ENCODE measurements at regions not wholly inside any gene's neighbourhood (a gene's known extent, or its start where the extent isn't known, plus 50 kb on each side); places are given as distances from the start of the nearest gene placed in this dataset.

DNA sequence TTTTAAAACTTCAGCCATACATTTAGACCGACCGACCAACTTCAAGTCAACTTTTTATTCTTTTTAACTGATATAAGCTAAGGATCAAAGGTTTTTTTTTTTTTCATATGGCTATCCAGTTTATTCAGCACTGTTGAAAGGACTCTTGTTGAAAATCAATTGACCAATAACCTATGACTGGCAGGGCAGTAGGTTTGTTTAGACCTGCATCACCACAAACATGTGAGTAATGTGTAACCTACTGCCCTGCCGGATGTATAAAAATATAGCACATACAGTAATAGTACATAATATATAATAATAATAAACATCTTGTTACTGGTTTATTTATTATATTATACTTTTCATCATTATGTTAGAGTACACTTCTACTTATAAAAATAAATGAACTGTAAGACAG, 434.6 kb upstream of the SEMA3A start:
- TF ChIP-seq POLR2AphosphoS5 (IDR thresholded peaks at IDR 0.05): no peak
- no peak for TF ChIP-seq POLR2A (IDR thresholded peaks at IDR 0.05)
- TF ChIP-seq, protein P1, sequence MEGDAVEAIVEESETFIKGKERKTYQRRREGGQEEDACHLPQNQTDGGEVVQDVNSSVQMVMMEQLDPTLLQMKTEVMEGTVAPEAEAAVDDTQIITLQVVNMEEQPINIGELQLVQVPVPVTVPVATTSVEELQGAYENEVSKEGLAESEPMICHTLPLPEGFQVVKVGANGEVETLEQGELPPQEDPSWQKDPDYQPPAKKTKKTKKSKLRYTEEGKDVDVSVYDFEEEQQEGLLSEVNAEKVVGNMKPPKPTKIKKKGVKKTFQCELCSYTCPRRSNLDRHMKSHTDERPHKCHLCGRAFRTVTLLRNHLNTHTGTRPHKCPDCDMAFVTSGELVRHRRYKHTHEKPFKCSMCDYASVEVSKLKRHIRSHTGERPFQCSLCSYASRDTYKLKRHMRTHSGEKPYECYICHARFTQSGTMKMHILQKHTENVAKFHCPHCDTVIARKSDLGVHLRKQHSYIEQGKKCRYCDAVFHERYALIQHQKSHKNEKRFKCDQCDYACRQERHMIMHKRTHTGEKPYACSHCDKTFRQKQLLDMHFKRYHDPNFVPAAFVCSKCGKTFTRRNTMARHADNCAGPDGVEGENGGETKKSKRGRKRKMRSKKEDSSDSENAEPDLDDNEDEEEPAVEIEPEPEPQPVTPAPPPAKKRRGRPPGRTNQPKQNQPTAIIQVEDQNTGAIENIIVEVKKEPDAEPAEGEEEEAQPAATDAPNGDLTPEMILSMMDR (IDR thresholded peaks at IDR 0.05): no peak
- no peak for TF ChIP-seq EP300 (IDR thresholded peaks at IDR 0.05)
- no peak for DNase-seq
- WGBS, 2 donors: 95% methylated on average over 3 of the region's 3 CpGs
- H3K9me3 ChIP-seq: no peaks in the 10 kb centered on the region
- no peak overlapping the region for H3K27ac ChIP-seq
- H3K27me3 ChIP-seq: no peaks in the 10 kb centered on the region
- no peak overlapping the region for H3K4me3 ChIP-seq
- H3K36me3 ChIP-seq: no peaks in the 10 kb centered on the region
- intact Hi-C loops (cut with DNase I): no loop called here
- H3K4me1 ChIP-seq: no peaks in the 10 kb centered on the region

DNA sequence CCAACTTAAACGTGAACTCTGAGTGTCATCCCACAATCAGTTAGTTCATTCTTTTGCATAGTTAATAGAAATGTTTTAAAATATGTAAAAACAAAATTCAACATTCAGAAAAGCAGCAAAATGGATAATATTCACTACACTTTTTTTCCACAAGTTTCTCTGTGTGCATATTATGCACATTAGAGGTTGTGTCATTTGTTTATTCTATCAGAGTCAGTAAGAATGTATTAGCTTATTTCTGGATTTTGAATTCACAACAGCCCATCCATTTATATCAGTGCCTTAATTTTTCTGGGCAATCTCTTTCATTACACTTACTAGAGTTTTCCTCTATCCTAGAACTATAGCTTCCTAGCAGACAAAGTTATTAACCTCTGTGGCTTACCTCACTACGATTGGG, 432.7 kb upstream of the SEMA3A start:
- intact Hi-C loops (cut with DNase I): no loop called here
- WGBS, 2 donors: 38 to 60% methylated on average over 2 of the region's 2 CpGs
- Histone ChIP-seq H3K27me3 (no peaks in the 10 kb centered on the region), H3K36me3 (no peaks in the 10 kb centered on the region), H3K4me3 (no peak overlapping the region), H3K27ac (no peak overlapping the region), H3K9me3 (no peaks in the 10 kb centered on the region), H3K4me1 (no peaks in the 10 kb centered on the region)
- DNase-seq: no peak
- TF ChIP-seq POLR2A (IDR thresholded peaks at IDR 0.05) (no peak), EP300 (IDR thresholded peaks at IDR 0.05) (no peak)

DNA sequence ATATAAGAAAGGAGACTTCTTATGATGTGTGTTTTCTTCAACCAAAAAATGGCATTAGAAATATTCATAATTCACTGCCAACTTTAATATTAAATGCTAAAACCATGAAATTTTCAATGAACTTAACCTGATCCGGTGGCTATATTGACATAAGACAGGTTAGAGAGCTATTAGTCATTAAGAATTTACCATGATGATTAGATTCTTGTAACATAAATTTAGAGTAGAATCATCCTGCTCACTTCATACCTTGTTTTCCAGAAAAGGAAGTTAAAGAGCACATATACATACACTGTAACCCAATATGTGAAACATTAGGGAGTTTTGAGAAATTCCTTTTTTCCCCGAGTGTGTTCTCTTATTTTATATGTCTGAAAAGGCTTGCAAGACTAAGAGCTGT, 430.3 kb upstream of the SEMA3A start:
- H3K4me3 ChIP-seq: no peak overlapping the region
- no peak for TF ChIP-seq POLR2A (IDR thresholded peaks at IDR 0.05)
- no peak for TF ChIP-seq POLR2AphosphoS5 (IDR thresholded peaks at IDR 0.05)
- no peak for TF ChIP-seq EP300 (IDR thresholded peaks at IDR 0.05)
- TF ChIP-seq, protein P1 (IDR thresholded peaks at IDR 0.05): no peak
- H3K36me3 ChIP-seq: no peaks in the 10 kb centered on the region
- 65 to 90% methylated on average over 2 of the region's 2 CpGs for WGBS, 2 donors
- H3K27me3 ChIP-seq: no peaks in the 10 kb centered on the region
- H3K9me3 ChIP-seq: no peaks in the 10 kb centered on the region
- DNase-seq: no peak
- H3K4me1 ChIP-seq: no peaks in the 10 kb centered on the region
- H3K27ac ChIP-seq: no peak overlapping the region
- intact Hi-C loops (cut with DNase I): no loop called here

DNA sequence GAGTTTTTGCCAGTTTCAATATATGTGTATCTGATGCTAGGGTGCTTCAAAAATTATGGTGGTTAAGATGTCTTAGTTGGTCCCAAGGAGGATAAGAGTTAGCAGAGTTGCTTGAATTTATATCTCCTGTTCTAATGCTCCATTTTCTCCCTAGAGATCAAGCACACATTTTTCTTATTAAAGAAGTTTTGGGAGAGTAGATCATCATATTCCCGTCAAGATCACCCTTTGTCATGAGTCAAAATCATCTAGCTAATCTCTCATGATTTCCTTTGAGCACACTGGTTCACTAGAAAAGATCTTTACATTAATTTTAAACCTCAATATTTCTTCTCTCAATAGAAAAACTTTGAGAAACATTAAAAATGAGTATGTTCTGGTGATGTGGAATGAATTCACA, 429.9 kb upstream of the SEMA3A start:
- Histone ChIP-seq H3K4me1 (no peaks in the 10 kb centered on the region), H3K36me3 (no peaks in the 10 kb centered on the region), H3K27me3 (no peaks in the 10 kb centered on the region), H3K4me3 (no peak overlapping the region), H3K27ac (no peak overlapping the region), H3K9me3 (no peaks in the 10 kb centered on the region)
- WGBS, 2 donors: 61 to 84% methylated on average over 1 of the region's 1 CpG
- TF ChIP-seq POLR2AphosphoS5 (IDR thresholded peaks at IDR 0.05): no peak
- TF ChIP-seq, protein P1 (IDR thresholded peaks at IDR 0.05): no peak
- no peak for TF ChIP-seq EP300 (IDR thresholded peaks at IDR 0.05)
- no peak for TF ChIP-seq POLR2A (IDR thresholded peaks at IDR 0.05)
- intact Hi-C loops (cut with DNase I): no loop called here
- DNase-seq: no peak

DNA sequence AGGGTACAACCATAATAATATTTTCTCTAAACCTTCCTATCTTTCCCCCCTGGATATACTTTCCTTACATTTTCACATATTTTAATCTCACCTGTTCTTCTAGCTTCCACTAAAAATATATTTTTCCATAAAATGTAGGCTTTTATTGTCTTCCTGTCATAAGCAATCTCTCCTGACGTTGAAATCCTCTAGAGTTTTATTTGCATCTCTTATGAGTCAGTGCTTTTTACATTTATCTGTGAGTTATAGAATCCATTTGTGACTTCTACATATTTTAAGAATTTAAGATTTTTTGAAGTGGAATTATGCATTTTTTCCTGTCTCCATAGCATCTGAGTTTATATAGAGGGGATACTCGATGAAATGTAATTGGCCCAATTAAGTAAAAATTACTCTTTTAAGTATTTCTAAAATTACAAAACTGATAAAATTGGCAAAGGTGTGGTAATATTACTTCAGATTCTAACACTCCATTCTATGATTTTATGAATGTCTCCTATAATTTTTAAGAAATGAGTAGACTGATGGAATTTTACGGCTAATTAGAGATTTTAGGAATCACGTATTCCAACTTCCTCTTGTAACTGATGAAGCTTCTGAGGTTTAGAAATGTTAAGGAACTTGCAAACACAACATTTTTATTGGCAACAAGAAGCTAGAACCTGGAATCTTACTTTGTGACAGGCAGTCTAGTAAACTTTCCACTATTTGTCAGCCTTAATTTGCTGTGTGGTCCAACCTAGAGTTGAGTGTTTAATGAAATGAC, 422.9 kb upstream of the SEMA3A start:
- Histone ChIP-seq H3K4me1 (no peaks in the 10 kb centered on the region), H3K9me3 (no peaks in the 10 kb centered on the region), H3K27ac (no peak overlapping the region), H3K36me3 (no peaks in the 10 kb centered on the region), H3K4me3 (no peak overlapping the region), H3K27me3 (no peaks in the 10 kb centered on the region)
- intact Hi-C loops (cut with DNase I): no loop called here
- TF ChIP-seq, protein P1 (IDR thresholded peaks at IDR 0.05): no peak
- no peak for TF ChIP-seq POLR2AphosphoS5 (IDR thresholded peaks at IDR 0.05)
- TF ChIP-seq POLR2A (IDR thresholded peaks at IDR 0.05): no peak
- no peak for TF ChIP-seq EP300 (IDR thresholded peaks at IDR 0.05)
- DNase-seq: no peak
- 72 to 89% methylated on average over 4 of the region's 4 CpGs for WGBS, 2 donors
